IPS DF 4.7 (cell line): ENCODE measurements at regions not wholly inside any gene's neighbourhood (a gene's known extent, or its start where the extent isn't known, plus 50 kb on each side); places are given as distances from the start of the nearest gene placed in this dataset.

Experiments
- DNase-seq: peaks from one replicate; pipeline ENCODE4 v3.0.0-alpha.2; 2013; ENCODE audit warnings: low spot score; ENCODE audit errors: extremely low read depth

- no peak for DNase-seq
These were observed 85.7 kb upstream of the NGF start for GRCh38 chr1:115423776-115424175.

- DNase-seq, result no peak
These were observed 81.5 kb upstream of the NGF start for GRCh38 chr1:115419571-115419970.

GRCh38 chr1:115413621-115414020, 75.6 kb upstream of the NGF start:
- DNase-seq, result no peak

GRCh38 chr1:115413208-115413607, 75.2 kb upstream of the NGF start:
- DNase-seq, result no peak

DNA sequence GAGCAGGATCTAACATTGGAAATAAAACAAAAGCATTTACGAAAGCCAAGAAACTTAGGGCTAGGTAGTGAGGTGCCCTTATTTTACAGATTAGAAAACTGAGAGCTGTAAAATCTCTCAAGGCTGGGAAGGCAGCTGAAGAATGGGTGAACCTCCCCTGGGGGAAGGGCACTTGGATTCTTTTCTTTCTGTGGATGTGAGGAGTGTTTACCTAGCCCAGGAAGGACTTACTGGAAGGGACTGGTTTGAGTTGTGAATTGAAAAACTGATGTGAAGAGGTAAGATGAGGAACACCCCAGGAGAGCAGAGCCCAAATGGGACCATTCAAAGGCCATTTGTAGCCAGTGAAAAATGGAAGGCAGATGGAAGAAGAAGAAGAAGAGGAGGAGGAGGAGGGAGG, 74.7 kb upstream of the NGF start:
- DNase-seq, result no peak

DNA sequence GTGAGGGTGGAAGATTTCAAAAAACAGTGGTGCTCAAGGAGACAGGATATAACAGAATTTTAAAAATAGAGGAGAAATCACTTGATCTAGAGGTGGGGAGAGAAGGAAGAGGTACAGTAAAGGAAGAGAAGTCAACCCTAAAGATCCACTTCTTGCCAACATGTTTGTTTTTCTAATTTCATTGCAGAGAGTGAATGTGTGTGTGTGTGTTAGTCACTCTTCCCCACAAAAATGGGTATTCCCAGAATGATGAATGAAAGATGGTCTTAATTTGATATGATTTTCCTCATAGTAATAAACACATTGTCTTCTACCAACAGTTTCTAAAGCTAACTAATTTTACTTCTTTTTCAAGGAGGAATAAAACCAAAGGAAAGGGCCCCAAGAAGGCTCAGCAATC, 74.2 kb upstream of the NGF start:
- no peak for DNase-seq

- DNase-seq, result no peak
These were observed 73.5 kb upstream of the NGF start for GRCh38 chr1:115411371-115412063.

- no peak for DNase-seq
These were observed 71.3 kb upstream of the NGF start for GRCh38 chr1:115409094-115410015.

DNA sequence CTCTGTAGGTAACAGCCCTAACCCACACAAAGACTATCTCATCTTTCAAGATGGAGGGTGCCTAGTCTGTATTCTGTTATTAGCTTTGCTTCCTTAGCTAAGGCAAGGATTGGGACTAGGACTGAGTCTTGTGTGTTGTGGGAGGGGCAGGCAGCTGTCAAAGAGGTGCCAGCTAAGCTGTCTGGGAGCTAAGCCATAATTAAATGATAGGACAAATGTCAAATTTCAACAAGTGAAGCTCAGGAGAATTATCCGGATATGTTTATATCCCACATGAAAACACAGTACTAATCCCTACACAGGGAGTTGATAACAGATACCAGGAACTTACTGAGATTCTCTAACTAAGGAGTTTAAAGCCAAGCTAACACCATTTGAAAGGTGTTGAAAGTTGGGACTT, 70.5 kb upstream of the NGF start:
- DNase-seq, result no peak

DNA sequence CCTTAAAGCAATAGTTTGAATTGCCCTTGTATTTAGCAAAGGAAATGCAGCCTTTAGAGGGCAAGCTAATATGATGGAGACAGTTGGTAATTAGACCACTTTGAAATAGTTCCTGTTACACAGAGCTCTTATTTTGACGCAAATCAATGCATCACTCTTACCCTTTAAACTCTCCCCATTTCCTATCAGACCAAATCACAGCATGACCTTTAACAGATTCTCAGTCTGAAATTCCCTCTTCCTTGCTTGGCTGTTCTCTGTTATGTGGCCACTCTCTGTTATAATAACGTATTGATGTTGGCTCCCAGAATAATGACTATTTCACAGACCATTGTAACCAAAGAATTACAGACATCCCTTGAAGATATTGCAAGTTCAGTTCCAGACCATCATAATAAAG, 66.9 kb upstream of the NGF start:
- DNase-seq, result no peak

DNA sequence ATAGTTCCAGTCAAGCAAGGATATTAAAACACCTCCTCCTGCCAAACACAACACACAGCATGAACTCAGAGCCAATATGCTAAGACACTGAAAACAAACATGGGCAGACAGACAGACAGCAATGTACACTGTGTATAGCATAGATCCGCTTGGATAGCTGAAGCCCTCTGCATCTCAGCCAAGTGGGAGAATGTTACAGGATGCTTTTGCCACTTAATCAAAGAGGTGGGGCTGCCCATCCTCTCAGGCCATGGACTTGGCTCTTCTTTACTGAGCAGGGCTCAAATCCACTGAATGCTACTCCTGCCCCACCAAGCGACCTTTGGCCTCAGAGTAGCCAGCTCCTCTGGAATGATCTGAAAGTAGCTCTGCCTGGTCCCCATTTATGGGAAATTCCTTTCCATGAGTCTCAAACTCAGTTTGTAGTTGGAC, 64.7 kb upstream of the NGF start:
- no peak for DNase-seq

GRCh38 chr1:115401676-115402075, 63.6 kb upstream of the NGF start:
- no peak for DNase-seq

GRCh38 chr1:115400891-115401290, 62.8 kb upstream of the NGF start:
- no peak for DNase-seq

DNA sequence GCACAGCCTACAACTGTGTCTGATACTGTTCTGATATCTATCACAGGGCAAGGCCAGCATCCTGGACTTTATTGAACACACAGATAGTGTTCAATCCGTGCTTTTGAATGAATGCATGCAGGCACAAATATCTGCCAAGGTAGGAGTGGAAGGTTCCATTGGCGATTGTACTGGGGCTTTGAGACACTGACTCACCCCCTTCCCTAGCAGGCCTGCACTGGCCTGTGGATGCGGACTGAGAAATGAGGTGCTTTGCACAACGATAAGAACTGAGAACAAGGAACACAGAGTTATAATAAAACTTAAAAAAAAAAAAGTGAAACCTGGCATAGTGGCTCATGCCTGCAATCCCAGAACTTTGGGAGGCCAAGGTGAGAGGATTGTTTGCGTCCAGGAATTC, 62.4 kb upstream of the NGF start:
- DNase-seq, result no peak

- no peak for DNase-seq
These were observed 60.7 kb upstream of the NGF start for GRCh38 chr1:115398745-115399144.
